ENCODE measurements at regions not wholly inside any gene's neighbourhood (a gene's known extent, or its start where the extent isn't known, plus 50 kb on each side); places are given as distances from the start of the nearest gene placed in this dataset.

DNA sequence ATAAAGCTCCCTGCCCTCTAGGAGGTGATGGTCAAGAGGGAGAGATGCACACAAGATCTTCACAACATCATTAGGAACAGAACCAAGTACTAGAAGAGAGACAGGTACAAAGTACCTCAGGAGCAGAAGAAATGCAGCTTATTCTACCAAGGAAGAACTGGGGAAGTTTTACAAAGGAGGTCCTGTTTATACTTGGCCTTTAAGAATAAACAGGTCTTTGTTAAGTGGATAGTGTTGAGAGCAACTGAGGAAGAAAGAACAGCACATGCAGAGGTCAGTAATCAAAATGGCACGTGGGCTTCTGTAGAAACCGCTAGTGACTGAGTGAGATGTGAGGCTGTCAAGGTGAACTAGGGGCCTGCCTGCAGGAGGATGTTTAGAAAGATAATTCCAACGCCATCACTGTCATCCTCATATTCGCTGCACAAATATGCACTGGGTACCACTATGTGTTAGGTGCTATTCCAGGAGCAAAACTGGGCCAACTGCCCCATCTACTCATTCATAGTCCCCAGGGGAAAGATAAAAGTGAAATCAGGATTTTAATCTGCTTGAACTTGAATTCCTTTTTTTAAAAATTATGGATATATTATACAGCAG is 61.1 kb downstream of the ID4 start:
- CTCF ChIA-PET, result no interaction called here
- no peak for FAIRE-seq

More for the DNA sequence above, 61.1 kb downstream of the ID4 start:
- Histone ChIP-seq H3K4me3 (replicated peaks in 1 of 3; ENCODE audit: insufficient read depth in 1 of 3, low read depth in 1 of 3, low read length in 3 of 3) (no peak overlapping the region), H3K4me2 (ENCODE audit: insufficient read depth, low read length) (no peak overlapping the region), H3K27me3 (ENCODE audit: control insufficient read depth in 2 of 2, insufficient read depth in 2 of 2, low read length in 2 of 2) (no peaks in the 10 kb centered on the region), H3K9me3 (replicated peaks; ENCODE audit: control insufficient read depth, insufficient read depth, low read length) (no peaks in the 10 kb centered on the region), H3K27ac (ENCODE audit: insufficient read depth, low read depth, low read length) (no peak overlapping the region), H3K4me1 (ENCODE audit: control insufficient read depth, extremely low read depth, insufficient read depth, low read length) (no peaks in the 10 kb centered on the region), H3K9ac (replicated peaks; ENCODE audit: extremely low read depth, insufficient read depth, low read length) (no peak overlapping the region), H3K36me3 (ENCODE audit: control insufficient read depth in 2 of 2, extremely low read depth in 1 of 2, insufficient read depth in 2 of 2, low read length in 2 of 2) (no peaks in the 10 kb centered on the region), H3K9me1 (replicated peaks; ENCODE audit: control insufficient read depth, extremely low read depth, insufficient read depth, low read length) (no peaks in the 10 kb centered on the region), H3K79me2 (ENCODE audit: control insufficient read depth, insufficient read depth, low read length) (no peaks in the 10 kb centered on the region), H4K20me1 (replicated peaks; ENCODE audit: control insufficient read depth, extremely low read depth, insufficient read depth, low read length) (no peaks in the 10 kb centered on the region), H2AFZ (ENCODE audit: low read depth, low read length) (no peak overlapping the region)
- POLR2A ChIA-PET, result no interaction called here
- no TSS peak for BruUV-seq (replicated peaks)
- intact Hi-C loops (cut with micrococcal nuclease) (no loop called here), dilution Hi-C loops (cut with MboI; ENCODE audit: extremely low pct_ligation_motif_present, low sequenced_read_pairs) (no loop called here)
- TF ChIP-seq, protein P1, sequence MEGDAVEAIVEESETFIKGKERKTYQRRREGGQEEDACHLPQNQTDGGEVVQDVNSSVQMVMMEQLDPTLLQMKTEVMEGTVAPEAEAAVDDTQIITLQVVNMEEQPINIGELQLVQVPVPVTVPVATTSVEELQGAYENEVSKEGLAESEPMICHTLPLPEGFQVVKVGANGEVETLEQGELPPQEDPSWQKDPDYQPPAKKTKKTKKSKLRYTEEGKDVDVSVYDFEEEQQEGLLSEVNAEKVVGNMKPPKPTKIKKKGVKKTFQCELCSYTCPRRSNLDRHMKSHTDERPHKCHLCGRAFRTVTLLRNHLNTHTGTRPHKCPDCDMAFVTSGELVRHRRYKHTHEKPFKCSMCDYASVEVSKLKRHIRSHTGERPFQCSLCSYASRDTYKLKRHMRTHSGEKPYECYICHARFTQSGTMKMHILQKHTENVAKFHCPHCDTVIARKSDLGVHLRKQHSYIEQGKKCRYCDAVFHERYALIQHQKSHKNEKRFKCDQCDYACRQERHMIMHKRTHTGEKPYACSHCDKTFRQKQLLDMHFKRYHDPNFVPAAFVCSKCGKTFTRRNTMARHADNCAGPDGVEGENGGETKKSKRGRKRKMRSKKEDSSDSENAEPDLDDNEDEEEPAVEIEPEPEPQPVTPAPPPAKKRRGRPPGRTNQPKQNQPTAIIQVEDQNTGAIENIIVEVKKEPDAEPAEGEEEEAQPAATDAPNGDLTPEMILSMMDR (IDR thresholded peaks at IDR 0.05; ENCODE audit: extremely low read depth in 1 of 2, insufficient read depth in 1 of 2, low read depth in 1 of 2, low read length in 2 of 2), result no peak
- no peak for TF ChIP-seq GATA2 (IDR thresholded peaks at IDR 0.05; ENCODE audit: insufficient read depth, insufficient read length, low read depth, low read length)
- TF ChIP-seq EZH2 (IDR thresholded peaks at IDR 0.05; ENCODE audit: borderline replicate concordance, low read depth, low read length, severe bottlenecking), result no peak
- no peak for TF ChIP-seq JUN (IDR thresholded peaks at IDR 0.05; ENCODE audit: borderline replicate concordance, insufficient read depth, insufficient read length, low read depth)
- TF ChIP-seq MYC (IDR thresholded peaks at IDR 0.05; ENCODE audit: low read depth, low read length), result no peak
- TF ChIP-seq POLR2AphosphoS5 (IDR thresholded peaks at IDR 0.05; ENCODE audit: insufficient read depth, low read depth, low read length), result no peak
- TF ChIP-seq FOS (IDR thresholded peaks at IDR 0.05; ENCODE audit: borderline replicate concordance, insufficient read depth, low read length), result no peak
- TF ChIP-seq POLR2A (IDR thresholded peaks at IDR 0.05; ENCODE audit: low read depth, low read length), result no peak
- TF ChIP-seq, protein P2, sequence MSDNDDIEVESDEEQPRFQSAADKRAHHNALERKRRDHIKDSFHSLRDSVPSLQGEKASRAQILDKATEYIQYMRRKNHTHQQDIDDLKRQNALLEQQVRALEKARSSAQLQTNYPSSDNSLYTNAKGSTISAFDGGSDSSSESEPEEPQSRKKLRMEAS (IDR thresholded peaks at IDR 0.05; ENCODE audit: insufficient read depth, insufficient read length), result no peak
- no peak for DNase-seq (ENCODE audit: low read depth, low spot score)
